ENCODE measurements at regions not wholly inside any gene's neighbourhood (a gene's known extent, or its start where the extent isn't known, plus 50 kb on each side); places are given as distances from the start of the nearest gene placed in this dataset.
A peak's percentile ranks its signal among the peaks of the same experiment; 100 is the strongest.

DNA sequence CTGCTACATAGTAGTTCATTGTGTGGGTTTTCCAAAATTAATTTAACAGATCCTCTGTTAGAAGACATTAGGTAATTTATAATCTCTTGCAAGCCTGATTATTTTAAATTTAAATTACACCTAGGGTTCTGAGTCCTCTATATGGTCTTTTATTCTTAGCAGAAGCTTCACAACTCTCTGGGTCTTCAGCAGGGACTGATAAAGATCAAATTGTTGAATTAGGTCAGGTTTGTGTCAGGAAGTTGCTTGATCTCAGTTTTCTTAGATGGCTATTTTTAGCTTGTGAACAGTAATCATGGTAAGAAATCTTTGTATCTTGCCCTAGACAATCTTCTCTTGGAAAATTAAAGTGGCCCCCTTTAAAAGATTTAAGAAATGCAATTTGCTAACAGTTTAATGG is 183.1 kb upstream of the HDAC9 start:
- Histone ChIP-seq H3K4me3 (no peak overlapping the region), H3K36me3 (ENCODE audit: low read depth) (no peaks in the 10 kb centered on the region), H3K4me1 (ENCODE audit: low read depth) (no peaks in the 10 kb centered on the region), H3K9me3 (no peaks in the 10 kb centered on the region)
- intact Hi-C loops (cut with DNase I, micrococcal nuclease), result no loop called here
- TF ChIP-seq, protein P1, sequence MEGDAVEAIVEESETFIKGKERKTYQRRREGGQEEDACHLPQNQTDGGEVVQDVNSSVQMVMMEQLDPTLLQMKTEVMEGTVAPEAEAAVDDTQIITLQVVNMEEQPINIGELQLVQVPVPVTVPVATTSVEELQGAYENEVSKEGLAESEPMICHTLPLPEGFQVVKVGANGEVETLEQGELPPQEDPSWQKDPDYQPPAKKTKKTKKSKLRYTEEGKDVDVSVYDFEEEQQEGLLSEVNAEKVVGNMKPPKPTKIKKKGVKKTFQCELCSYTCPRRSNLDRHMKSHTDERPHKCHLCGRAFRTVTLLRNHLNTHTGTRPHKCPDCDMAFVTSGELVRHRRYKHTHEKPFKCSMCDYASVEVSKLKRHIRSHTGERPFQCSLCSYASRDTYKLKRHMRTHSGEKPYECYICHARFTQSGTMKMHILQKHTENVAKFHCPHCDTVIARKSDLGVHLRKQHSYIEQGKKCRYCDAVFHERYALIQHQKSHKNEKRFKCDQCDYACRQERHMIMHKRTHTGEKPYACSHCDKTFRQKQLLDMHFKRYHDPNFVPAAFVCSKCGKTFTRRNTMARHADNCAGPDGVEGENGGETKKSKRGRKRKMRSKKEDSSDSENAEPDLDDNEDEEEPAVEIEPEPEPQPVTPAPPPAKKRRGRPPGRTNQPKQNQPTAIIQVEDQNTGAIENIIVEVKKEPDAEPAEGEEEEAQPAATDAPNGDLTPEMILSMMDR (IDR thresholded peaks at IDR 0.05), result no peak
- no peak for ATAC-seq
- DNase-seq, result no peak

DNA sequence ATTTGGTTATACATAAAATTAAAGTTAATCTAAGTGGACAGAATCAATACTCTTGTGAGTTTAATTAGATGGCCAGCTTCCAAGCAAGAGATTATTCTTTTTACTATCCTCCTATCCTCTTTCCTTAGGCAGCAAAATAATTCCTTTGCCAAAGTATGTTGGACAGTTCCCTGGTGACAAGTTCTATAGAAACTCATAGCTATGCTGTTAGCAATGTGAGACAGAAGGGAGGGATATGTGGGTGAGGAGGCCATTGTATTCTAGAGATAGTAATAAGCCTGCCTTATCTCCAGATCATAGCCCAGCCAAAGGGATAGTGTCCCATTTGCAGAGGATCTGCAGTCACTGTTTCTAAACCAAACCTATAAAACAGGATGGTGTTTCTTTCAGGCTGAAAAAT is 181.6 kb upstream of the HDAC9 start:
- no peaks in the 10 kb centered on the region for H3K9me3 ChIP-seq
- no peak overlapping the region for H3K4me3 ChIP-seq
- no peaks in the 10 kb centered on the region for H3K4me1 ChIP-seq (ENCODE audit: low read depth)
- intact Hi-C loops (cut with DNase I, micrococcal nuclease), result no loop called here
- no peak for ATAC-seq
- TF ChIP-seq, protein P1 (IDR thresholded peaks at IDR 0.05), result no peak
- DNase-seq, result no peak
- no peaks in the 10 kb centered on the region for H3K36me3 ChIP-seq (ENCODE audit: low read depth)

DNA sequence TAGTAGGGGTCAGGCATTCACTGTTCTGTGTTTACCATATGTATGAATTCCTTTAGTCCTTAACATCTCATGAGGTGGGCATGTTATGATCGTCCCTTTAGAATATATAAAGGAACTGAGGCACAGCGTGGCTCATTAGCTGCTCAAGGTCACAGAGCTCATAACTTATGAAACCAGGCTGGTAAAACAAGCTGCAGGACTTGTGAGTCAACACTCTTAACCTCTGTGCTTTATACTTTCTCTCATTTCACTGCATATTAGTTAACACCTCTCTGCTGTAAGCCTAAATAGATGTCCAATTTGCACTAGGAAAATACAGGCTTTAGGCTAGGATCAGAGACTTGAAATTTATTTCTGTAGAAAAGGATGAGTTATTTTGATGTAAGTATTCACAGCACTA is 180.3 kb upstream of the HDAC9 start:
- Histone ChIP-seq H3K36me3 (ENCODE audit: low read depth) (no peaks in the 10 kb centered on the region), H3K9me3 (no peaks in the 10 kb centered on the region), H3K4me1 (ENCODE audit: low read depth) (no peaks in the 10 kb centered on the region), H3K4me3 (no peak overlapping the region)
- intact Hi-C loops (cut with DNase I, micrococcal nuclease), result no loop called here
- ATAC-seq, result no peak
- TF ChIP-seq, protein P1 (IDR thresholded peaks at IDR 0.05), result no peak
- DNase-seq, result no peak

- ATAC-seq, result no peak
- no peaks in the 10 kb centered on the region for H3K36me3 ChIP-seq (ENCODE audit: low read depth)
- no peaks in the 10 kb centered on the region for H3K4me1 ChIP-seq (ENCODE audit: low read depth)
- no peak for DNase-seq
- H3K4me3 ChIP-seq, result no peak overlapping the region
- no peaks in the 10 kb centered on the region for H3K9me3 ChIP-seq
- TF ChIP-seq, protein P1 (IDR thresholded peaks at IDR 0.05), result no peak
- intact Hi-C loops (cut with DNase I, micrococcal nuclease), result no loop called here
Observed at GRCh38 chr7:18317941-18318340, 177.6 kb upstream of the HDAC9 start.

- ATAC-seq (no peak), DNase-seq (no peak)
- TF ChIP-seq, protein P1 (IDR thresholded peaks at IDR 0.05), result no peak
- Histone ChIP-seq H3K4me1 (ENCODE audit: low read depth) (no peaks in the 10 kb centered on the region), H3K36me3 (ENCODE audit: low read depth) (no peaks in the 10 kb centered on the region), H3K9me3 (no peaks in the 10 kb centered on the region), H3K4me3 (no peak overlapping the region)
- intact Hi-C loops (cut with DNase I, micrococcal nuclease), result no loop called here
Observed at GRCh38 chr7:18320422-18320821, 175.1 kb upstream of the HDAC9 start.

GRCh38 chr7:18320971-18321567 is 174.5 kb upstream of the HDAC9 start:
- DNase-seq (peak in 1 of 3 donors; percentile 32), ATAC-seq (peak; percentile 67)
- intact Hi-C loops (cut with DNase I, micrococcal nuclease), result no loop called here
- Histone ChIP-seq H3K9me3 (no peaks in the 10 kb centered on the region), H3K36me3 (ENCODE audit: low read depth) (no peaks in the 10 kb centered on the region), H3K4me3 (no peak overlapping the region), H3K4me1 (ENCODE audit: low read depth) (no peaks in the 10 kb centered on the region)
- TF ChIP-seq, protein P1 (IDR thresholded peaks at IDR 0.05), result no peak

Data from mucosa of descending colon (tissue), 3 donors.